K562 (cell line): ENCODE measurements at regions not wholly inside any gene's neighbourhood (a gene's known extent, or its start where the extent isn't known, plus 50 kb on each side); places are given as distances from the start of the nearest gene placed in this dataset.

Source experiments
- ATAC-seq: fragments of 200-7000 bp; cut with Tn5 transposase; 3 replicates; pipeline ENCODE4 v1.9.1; 2020; ENCODE audit warnings: moderate library complexity
- BruUV-seq: library from RNA; stranded (reverse); fragments of 400-500 nt; replicated peaks from 2 replicates; lab custom pipeline; 2021; lab: Mats Ljungman, UMichigan
- CTCF ChIA-PET: fragments of 300-600 bp; formaldehyde crosslinking; extraction: SDS; loops from one replicate; lab custom pipeline; 2021; ENCODE audit warnings: low intra/inter-chr PET ratio; lab: Yijun Ruan, JAX
- POLR2A ChIA-PET: fragments of 300-600, 350-650 bp; sonication (Branson Sonifier 250); formaldehyde crosslinking; extraction: SDS; loops from one replicate; lab custom pipeline; 2021; ENCODE audit warnings: antibody characterized with exemption, inconsistent platforms; lab: Yijun Ruan, JAX
- DNase-seq, 4 experiments: peaks; one replicate each; pipeline versions ENCODE4 v3.0.0 to v3.0.0-alpha.2; 2011 to 2018; ENCODE audit warnings: low spot score in 3 of 4, mixed read lengths in 3 of 4; ENCODE audit errors: extremely low read depth in 1 of 4
- FAIRE-seq: peaks from 2 replicates; lab custom pipeline; 2011; peaks lifted over from hg19 to GRCh38; lab: Jason Lieb, UNC
- H2AFZ ChIP-seq: 2 replicates; pipeline ENCODE4 v1.6.0; 2011; ENCODE audit warnings: low read depth, low read length, control low read depth, inconsistent platforms
- H3K27ac ChIP-seq: fragments of 200-600 bp; 3 replicates; pipeline ENCODE4 v1.8.0; 2011; ENCODE audit warnings: low read depth, mild to moderate bottlenecking, control low read depth, inconsistent platforms, low read length, moderate library complexity, mixed read lengths; ENCODE audit errors: extremely low read depth
- H3K27me3 ChIP-seq, 2 experiments: fragments of 300-600 bp in 1 of 2; 2 replicates in 1 of 2; 3 replicates in 1 of 2; pipeline versions ENCODE4 v1.6.0 to v1.8.0; 2011; ENCODE audit warnings: inconsistent platforms in 2 of 2, low read length in 2 of 2, mild to moderate bottlenecking in 1 of 2, mixed read lengths in 1 of 2, moderate library complexity in 1 of 2; ENCODE audit not compliant: control insufficient read depth in 2 of 2, insufficient read depth in 2 of 2
- H3K36me3 ChIP-seq: fragments of 300-600 bp; 3 replicates; pipeline ENCODE4 v1.8.0; 2011; ENCODE audit warnings: mild to moderate bottlenecking, low read length, inconsistent platforms; ENCODE audit not compliant: control insufficient read depth, insufficient read depth
- H3K4me1 ChIP-seq, 2 experiments: fragments of 200-600 bp in 1 of 2; replicated peaks in 1 of 2; 2 replicates in 1 of 2; 3 replicates in 1 of 2; pipeline versions ENCODE4 v1.5.1 to v1.8.0; 2011; ENCODE audit warnings: inconsistent platforms in 2 of 2, low read length in 2 of 2, mild to moderate bottlenecking in 1 of 2, mixed read lengths in 1 of 2, moderate library complexity in 1 of 2; ENCODE audit not compliant: control insufficient read depth in 2 of 2, insufficient read depth in 2 of 2
- H3K4me2 ChIP-seq: 2 replicates; pipeline ENCODE4 v1.6.1; 2011; ENCODE audit warnings: low read length, control low read depth, inconsistent platforms, mixed read lengths; ENCODE audit not compliant: insufficient read depth
- H3K4me3 ChIP-seq: fragments of 200-600 bp; sonication (generic), shearing (Covaris generic); 2 replicates; pipeline ENCODE4 v1.5.1; 2016; ENCODE audit warnings: control low read depth, inconsistent platforms
- H3K79me2 ChIP-seq: fragments of 200-600 bp; 3 replicates; pipeline ENCODE4 v1.8.0; 2011; ENCODE audit warnings: low read length, inconsistent platforms; ENCODE audit not compliant: control insufficient read depth, insufficient read depth
- H3K9ac ChIP-seq, 2 experiments: 2 replicates each; pipeline versions ENCODE4 v1.6.0 to v1.6.1; 2011; ENCODE audit warnings: low read depth in 2 of 2, low read length in 2 of 2, control low read depth in 1 of 2, inconsistent platforms in 1 of 2, mild to moderate bottlenecking in 1 of 2, mixed read lengths in 1 of 2; ENCODE audit not compliant: insufficient read depth in 1 of 2
- H3K9me1 ChIP-seq: one replicate; pipeline ENCODE4 v1.6.0; 2011; ENCODE audit warnings: inconsistent platforms, mild to moderate bottlenecking, low read length, moderate library complexity; ENCODE audit not compliant: control insufficient read depth, insufficient read depth
- H3K9me3 ChIP-seq: replicated peaks from 2 replicates; pipeline ENCODE4 v1.5.1; 2011; ENCODE audit warnings: low read depth, low read length, inconsistent platforms; ENCODE audit not compliant: control insufficient read depth, insufficient read depth
- H4K20me1 ChIP-seq: replicated peaks from 2 replicates; pipeline ENCODE4 v1.6.1; 2011; ENCODE audit warnings: low read length, inconsistent platforms, mixed read lengths; ENCODE audit not compliant: control insufficient read depth, insufficient read depth
- ATF3 ChIP-seq, 2 experiments: fragments of 450-650 bp in 1 of 2; sonication (generic) in 1 of 2; formaldehyde crosslinking in 1 of 2; IDR thresholded peaks in 1 of 2; conservative IDR thresholded peaks in 1 of 2; 2 replicates each; pipeline versions ENCODE4 v1.6.1 to v1.8.1; 2016 to 2023; ENCODE audit warnings: mild to moderate bottlenecking in 2 of 2, moderate library complexity in 2 of 2, inconsistent platforms in 1 of 2, missing genetic modification reagents in 1 of 2
- FOS ChIP-seq: IDR thresholded peaks from 3 replicates; pipeline ENCODE4 v1.6.1; 2011; ENCODE audit not compliant: insufficient read length; ENCODE audit errors: extremely low read depth
- GABPB1 ChIP-seq: sonication (generic); formaldehyde crosslinking; IDR thresholded peaks from 2 replicates; pipeline ENCODE4 v1.8.0; 2022; ENCODE audit warnings: mild to moderate bottlenecking, missing genetic modification reagents
- NCOA6 ChIP-seq: fragments of 450-650 bp; IDR thresholded peaks from 2 replicates; pipeline ENCODE4 v1.6.1; 2017; ENCODE audit warnings: mild to moderate bottlenecking
- SNAPC5 ChIP-seq: fragments of 250-450 bp; sonication (Bioruptor Pico); IDR thresholded peaks from 2 replicates; pipeline ENCODE4 v1.8.0; 2021; ENCODE audit warnings: moderate library complexity, mild to moderate bottlenecking, inconsistent platforms
- WGBS: fragments of 100-300 bp; shearing (Covaris generic); methylation state at CpG from one replicate; pipeline ENCODE4 v1.1.6; 2016; ENCODE audit warnings: low coverage, mixed read lengths; ENCODE audit not compliant: insufficient coverage; ENCODE audit errors: missing lambda C conversion rate; 5-methylcytosine and 5-hydroxymethylcytosine counted together
- in situ Hi-C: fragments of 300-500 bp; cut with MboI; formaldehyde crosslinking; loops from 4 replicates; pipeline ENCODE4 v1.15.0; 2018; ENCODE audit warnings: inconsistent platforms, mixed read lengths
- intact Hi-C: fragments of 100-400 bp; cut with micrococcal nuclease; formaldehyde crosslinking; loops from 2 replicates; pipeline ENCODE4 v1.14.2; 2022

DNA sequence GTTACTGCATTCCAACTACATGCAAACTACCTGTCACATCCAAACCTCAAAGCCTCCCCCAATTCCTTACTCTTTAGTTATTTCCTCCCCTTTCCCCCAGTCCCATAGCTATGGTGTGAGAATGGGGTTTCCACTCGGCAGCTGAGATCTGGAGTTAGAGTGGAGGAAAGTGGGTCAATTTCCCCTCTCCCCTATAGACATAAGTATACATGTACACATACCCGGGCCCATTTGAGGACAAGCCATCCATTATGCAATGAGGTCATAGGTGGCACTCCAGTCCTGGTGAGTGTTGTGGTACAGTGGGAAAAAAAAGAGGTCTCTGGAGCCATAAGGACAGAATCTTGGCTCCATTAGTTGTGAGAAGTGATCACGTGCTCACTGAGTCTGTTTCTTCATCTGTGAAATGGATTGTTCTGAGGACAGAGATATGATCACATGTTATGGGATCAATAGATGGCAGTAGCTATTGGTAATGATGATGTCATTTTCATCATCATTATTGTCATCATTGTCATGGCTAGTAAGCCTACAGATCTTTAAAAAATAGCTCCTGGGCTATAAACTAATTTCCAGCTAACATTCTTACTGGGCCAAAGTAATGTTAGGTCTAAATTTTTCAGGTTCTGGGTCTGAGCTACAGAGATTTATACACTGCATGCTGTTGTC is 119.0 kb downstream of the BCL2L11 start:
- H3K9ac ChIP-seq = no peak overlapping the region
- H3K4me2 ChIP-seq = no peak overlapping the region
- in situ Hi-C loops (no loop called here), intact Hi-C loops (no loop called here)
- no peak for FAIRE-seq
- H3K79me2 ChIP-seq = no peaks in the 10 kb centered on the region
- H3K4me3 ChIP-seq = no peak overlapping the region
- no peak overlapping the region for H3K27ac ChIP-seq
- ATAC-seq = no peak
- no peak for TF ChIP-seq NCOA6
- TF ChIP-seq SNAPC5 (CRISPR knock-in tag) = no peak
- TF ChIP-seq GABPB1 = no peak
- TF ChIP-seq FOS = no peak
- TF ChIP-seq ATF3 (IDR thresholded peaks at IDR 0.05) = peak; percentile 72
- TF ChIP-seq ATF3 (CRISPR knock-in tag; conservative IDR thresholded peaks at IDR 0.05) = no peak
- H3K4me1 ChIP-seq = no peaks in the 10 kb centered on the region
- H2AFZ ChIP-seq = no peak overlapping the region
- peaks cover 19% of the 10 kb centered on the region for H3K36me3 ChIP-seq
- CTCF ChIA-PET = no interaction called here
- no peaks in the 10 kb centered on the region for H3K9me3 ChIP-seq
- H3K27me3 ChIP-seq = no peaks in the 10 kb centered on the region
- H4K20me1 ChIP-seq = no peaks in the 10 kb centered on the region
- POLR2A ChIA-PET = no interaction called here
- no TSS peak for BruUV-seq
- no peak for DNase-seq
- H3K9me1 ChIP-seq = no peaks in the 10 kb centered on the region
- WGBS = 89% methylated on average over 3 of the region's 3 CpGs
